GM23338 (cell line): ENCODE measurements at regions not wholly inside any gene's neighbourhood (a gene's known extent, or its start where the extent isn't known, plus 50 kb on each side); places are given as distances from the start of the nearest gene placed in this dataset.

Source experiments
- ATAC-seq: fragments of 200-7000 bp; cut with Tn5 transposase; 3 replicates; pipeline ENCODE4 v1.9.1; 2020
- DNase-seq: peaks from one replicate; pipeline ENCODE4 v3.0.0-alpha.2; 2015; ENCODE audit warnings: low spot score
- H2AFZ ChIP-seq: fragments of 200-600 bp; sonication (generic); 2 replicates; pipeline ENCODE4 v1.8.0; 2016; ENCODE audit warnings: antibody characterized with exemption, mild to moderate bottlenecking, moderate library complexity
- H3F3A ChIP-seq: fragments of 200-600 bp; sonication (generic); replicated peaks from 2 replicates; pipeline ENCODE4 v1.8.0; 2017; ENCODE audit warnings: antibody characterized with exemption, mixed run types, low read depth
- H3K27ac ChIP-seq: fragments of 200-600 bp; sonication (generic); 2 replicates; pipeline ENCODE4 v1.6.1; 2016; ENCODE audit warnings: low read depth
- H3K27me3 ChIP-seq: fragments of 200-600 bp; sonication (generic); 2 replicates; pipeline ENCODE4 v1.8.0; 2016; ENCODE audit warnings: mild to moderate bottlenecking, mixed run types, moderate library complexity; ENCODE audit not compliant: insufficient read depth
- H3K36me3 ChIP-seq: fragments of 200-600 bp; sonication (generic); 2 replicates; pipeline ENCODE4 v1.8.0; 2016; ENCODE audit warnings: mild to moderate bottlenecking; ENCODE audit not compliant: insufficient read depth
- H3K4me1 ChIP-seq: fragments of 200-600 bp; sonication (generic); 2 replicates; pipeline ENCODE4 v1.8.0; 2016; ENCODE audit warnings: mild to moderate bottlenecking, moderate library complexity; ENCODE audit not compliant: insufficient read depth
- H3K4me2 ChIP-seq: fragments of 200-600 bp; sonication (generic); 2 replicates; pipeline ENCODE4 v1.7.1; 2017; ENCODE audit warnings: mixed run types
- H3K4me3 ChIP-seq: fragments of 200-600 bp; sonication (generic); 2 replicates; pipeline ENCODE4 v1.6.1; 2016; ENCODE audit warnings: mixed run types
- H3K79me2 ChIP-seq: fragments of 200-600 bp; sonication (generic); replicated peaks from 2 replicates; pipeline ENCODE4 v1.8.0; 2017; ENCODE audit warnings: mild to moderate bottlenecking; ENCODE audit not compliant: insufficient read depth
- H3K9me2 ChIP-seq: fragments of 200-600 bp; sonication (generic); 2 replicates; pipeline ENCODE4 v1.8.0; 2017; ENCODE audit not compliant: insufficient read depth
- H4K20me1 ChIP-seq: fragments of 200-600 bp; sonication (generic); replicated peaks from 2 replicates; pipeline ENCODE4 v1.8.0; 2017; ENCODE audit warnings: mild to moderate bottlenecking; ENCODE audit not compliant: insufficient read depth
- H3K27ac Mint-ChIP-seq: 2 replicates; pipeline ENCODE4 v1.8.0; 2020; ENCODE audit warnings: inconsistent platforms, mild to moderate bottlenecking, moderate library complexity, mixed read lengths
- H3K27me3 Mint-ChIP-seq: 3 replicates; pipeline ENCODE4 v1.8.0; 2022; ENCODE audit warnings: low read depth, mild to moderate bottlenecking, moderate library complexity, mixed read lengths, inconsistent platforms; ENCODE audit not compliant: insufficient read depth, poor library complexity
- H3K36me3 Mint-ChIP-seq: 3 replicates; pipeline ENCODE4 v1.8.0; 2021; ENCODE audit warnings: low read depth, mild to moderate bottlenecking, inconsistent platforms, moderate library complexity, mixed read lengths
- H3K4me1 Mint-ChIP-seq: 3 replicates; pipeline ENCODE4 v1.8.0; 2020; ENCODE audit warnings: mild to moderate bottlenecking, inconsistent platforms, mixed read lengths
- H3K4me3 Mint-ChIP-seq: 3 replicates; pipeline ENCODE4 v1.8.0; 2021; ENCODE audit warnings: moderate library complexity, mild to moderate bottlenecking, inconsistent platforms, mixed read lengths
- H3K9me3 Mint-ChIP-seq: 3 replicates; pipeline ENCODE4 v1.8.0; 2020; ENCODE audit warnings: moderate library complexity, mild to moderate bottlenecking, inconsistent platforms, mixed read lengths
- CREB1 ChIP-seq: fragments of 250-450 bp; sonication (Bioruptor Pico); IDR thresholded peaks from 2 replicates; pipeline ENCODE4 v1.5.0; 2020; ENCODE audit warnings: low read depth, mild to moderate bottlenecking, moderate library complexity
- CTCF ChIP-seq, 2 experiments: fragments of 200-600 bp in 1 of 2; sonication (generic) in 1 of 2; conservative IDR thresholded peaks; 2 replicates each; pipeline versions ENCODE4 v1.5.1 to v1.6.1; 2016 to 2017; ENCODE audit warnings: antibody characterized with exemption in 2 of 2, low read depth in 2 of 2, mild to moderate bottlenecking in 2 of 2, moderate library complexity in 1 of 2
- ETS1 ChIP-seq: IDR thresholded peaks from 2 replicates; pipeline ENCODE4 v1.6.1; 2016; ENCODE audit warnings: antibody characterized with exemption
- EZH2 ChIP-seq: fragments of 200-600 bp; sonication (generic); IDR thresholded peaks from one replicate; pipeline ENCODE4 v1.8.0; 2017; ENCODE audit warnings: antibody characterized with exemption, mild to moderate bottlenecking, low read depth; ENCODE audit not compliant: unreplicated experiment
- EZH2phosphoT487 ChIP-seq: fragments of 200-600 bp; sonication (generic); IDR thresholded peaks from one replicate; pipeline ENCODE4 v1.8.1; 2018; ENCODE audit warnings: antibody characterized with exemption; ENCODE audit not compliant: unreplicated experiment
- JUNB ChIP-seq: IDR thresholded peaks from one replicate; pipeline ENCODE4 v1.6.1; 2016; ENCODE audit warnings: antibody characterized with exemption; ENCODE audit not compliant: unreplicated experiment
- NANOG ChIP-seq: IDR thresholded peaks from 2 replicates; pipeline ENCODE4 v1.6.1; 2016; ENCODE audit warnings: antibody characterized with exemption, borderline replicate concordance
- POLR2AphosphoS5 ChIP-seq: IDR thresholded peaks from 2 replicates; pipeline ENCODE4 v1.6.1; 2016; ENCODE audit warnings: antibody characterized with exemption, low read depth
- REST ChIP-seq: IDR thresholded peaks from one replicate; pipeline ENCODE4 v1.6.1; 2018; ENCODE audit warnings: antibody characterized with exemption; ENCODE audit not compliant: unreplicated experiment
- STAT1 ChIP-seq: IDR thresholded peaks from one replicate; pipeline ENCODE4 v1.6.1; 2016; ENCODE audit warnings: antibody characterized with exemption; ENCODE audit not compliant: unreplicated experiment
- ZNF114 ChIP-seq: fragments of 250-450 bp; sonication (Bioruptor Pico); IDR thresholded peaks from 2 replicates; pipeline ENCODE4 v1.5.0; 2020; ENCODE audit warnings: mild to moderate bottlenecking, moderate library complexity
- ZNF331 ChIP-seq: fragments of 250-450 bp; sonication (Bioruptor Pico); IDR thresholded peaks from 2 replicates; pipeline ENCODE4 v1.5.0; 2020; ENCODE audit warnings: low read depth, mild to moderate bottlenecking, moderate library complexity

- TF ChIP-seq EZH2phosphoT487: no peak
- no peak for TF ChIP-seq REST
- TF ChIP-seq NANOG: no peak
- no peak for TF ChIP-seq CREB1 (CRISPR knock-in tag)
- no peak for TF ChIP-seq ZNF331 (CRISPR knock-in tag)
- TF ChIP-seq ETS1: no peak
- TF ChIP-seq EZH2: no peak
These were observed 154.7 kb upstream of the ANKH start (continued) for GRCh38 chr5:15026011-15026893.

GRCh38 chr5:15023846-15024245 lies 152.3 kb upstream of the ANKH start:
- no peak for ATAC-seq
- H3K4me3 ChIP-seq: no peak overlapping the region
- Mint-ChIP-seq H3K4me1 (peaks cover 22% of the 10 kb centered on the region), H3K36me3 (no peaks in the 10 kb centered on the region), H3K9me3 (peaks cover 8% of the 10 kb centered on the region; the same call in 2 of the 3 replicates), H3K27me3 (peaks cover 41% of the 10 kb centered on the region), H3K4me3 (no peak overlapping the region), H3K27ac (no peak overlapping the region)
- peaks cover 17% of the 10 kb centered on the region for H3K27me3 ChIP-seq
- H3K36me3 ChIP-seq: no peaks in the 10 kb centered on the region
- H2AFZ ChIP-seq: no peak overlapping the region
- no peak for DNase-seq
- no peaks in the 10 kb centered on the region for H3K79me2 ChIP-seq
- no peak overlapping the region for H3K4me2 ChIP-seq
- no peaks in the 10 kb centered on the region for H3F3A ChIP-seq
- TF ChIP-seq EZH2phosphoT487 (no peak), ETS1 (no peak), POLR2AphosphoS5 (no peak), ZNF331 (CRISPR knock-in tag) (no peak), JUNB (no peak), NANOG (no peak), STAT1 (no peak), CTCF (conservative IDR thresholded peaks at IDR 0.05; ENCODE audit: low read depth in 2 of 2) (no peak), EZH2 (no peak), ZNF114 (no peak)
- H3K9me2 ChIP-seq: 0 out of 2 replicates have a peak, but pooled peaks cover under 1% of the 10 kb centered on the region
- no peak overlapping the region for H3K27ac ChIP-seq
- H3K4me1 ChIP-seq: peaks cover 17% of the 10 kb centered on the region; the same call in 1 of the 2 replicates
- no peaks in the 10 kb centered on the region for H4K20me1 ChIP-seq
